Loucy (cell line): ENCODE measurements at regions not wholly inside any gene's neighbourhood (a gene's known extent, or its start where the extent isn't known, plus 50 kb on each side); places are given as distances from the start of the nearest gene placed in this dataset.

Experiments
- CTCF ChIP-seq: fragments of 200-600 bp; sonication (generic); conservative IDR thresholded peaks from 2 replicates; pipeline ENCODE4 v1.5.1; 2014; ENCODE audit warnings: mild to moderate bottlenecking, antibody characterized with exemption, low read length
- EZH2phosphoT487 ChIP-seq: fragments of 200-600 bp; IDR thresholded peaks from 2 replicates; pipeline ENCODE4 v1.6.1; 2018; ENCODE audit warnings: antibody characterized with exemption, mild to moderate bottlenecking, moderate library complexity, borderline replicate concordance

GRCh38 chr9:1373445-1373844 is 323.3 kb downstream of the DMRT2 start:
- TF ChIP-seq CTCF = no peak
- TF ChIP-seq EZH2phosphoT487 = no peak
